GM11168 (cell line): ENCODE measurements at regions not wholly inside any gene's neighbourhood (a gene's known extent, or its start where the extent isn't known, plus 50 kb on each side); places are given as distances from the start of the nearest gene placed in this dataset.

ENCODE experiments used
- in situ Hi-C: fragments of 300-500 bp; cut with MboI; formaldehyde crosslinking; loops from one replicate; pipeline ENCODE4 v1.12.0; 2022; ENCODE audit warnings: low sequenced_read_pairs; ENCODE audit not compliant: unreplicated experiment

DNA sequence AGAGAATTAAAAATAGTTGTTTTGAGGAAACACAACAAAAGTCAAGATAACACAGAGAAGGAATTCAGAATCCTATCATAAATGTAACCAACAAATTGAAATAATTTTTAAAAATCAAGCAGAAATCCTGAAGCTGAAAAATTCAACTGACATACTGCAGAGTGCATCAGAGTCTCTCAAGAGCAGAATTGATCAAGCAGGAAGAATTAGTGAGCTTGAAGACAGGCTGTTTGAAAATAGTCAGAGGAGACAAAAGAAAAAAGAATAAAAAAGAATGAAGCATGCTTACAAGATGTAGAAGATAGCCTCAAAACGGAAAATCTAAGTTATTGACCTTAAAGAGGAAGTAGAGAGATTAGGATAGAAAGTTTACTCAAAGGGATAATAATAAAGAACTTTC lies 65.8 kb upstream of the PPP2R5C start:
- in situ Hi-C loops: no loop called here

DNA sequence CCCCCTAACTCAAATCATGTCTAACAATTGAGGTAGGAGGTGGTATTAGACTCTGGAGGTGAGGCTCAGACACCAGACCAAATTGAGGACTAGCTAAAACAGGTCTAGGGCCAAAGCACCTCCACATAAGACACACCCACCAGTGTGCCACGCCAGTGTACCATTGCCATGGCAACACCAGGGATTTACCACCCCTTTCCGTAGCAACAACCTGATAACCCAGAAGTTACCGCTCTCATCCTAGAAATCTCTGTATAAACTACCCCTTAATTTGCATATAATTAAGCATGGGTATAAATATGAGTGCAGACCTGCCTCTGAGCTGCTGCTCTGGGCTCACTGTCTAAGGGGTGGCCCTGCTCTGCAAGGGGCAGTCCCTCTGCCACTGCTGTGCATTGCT lies 57.4 kb upstream of the PPP2R5C start:
- in situ Hi-C loops: loop anchor here (25.0 kb wide), 1 partner anchor 583 kb away; no protein-coding TSS in a partner anchor

DNA sequence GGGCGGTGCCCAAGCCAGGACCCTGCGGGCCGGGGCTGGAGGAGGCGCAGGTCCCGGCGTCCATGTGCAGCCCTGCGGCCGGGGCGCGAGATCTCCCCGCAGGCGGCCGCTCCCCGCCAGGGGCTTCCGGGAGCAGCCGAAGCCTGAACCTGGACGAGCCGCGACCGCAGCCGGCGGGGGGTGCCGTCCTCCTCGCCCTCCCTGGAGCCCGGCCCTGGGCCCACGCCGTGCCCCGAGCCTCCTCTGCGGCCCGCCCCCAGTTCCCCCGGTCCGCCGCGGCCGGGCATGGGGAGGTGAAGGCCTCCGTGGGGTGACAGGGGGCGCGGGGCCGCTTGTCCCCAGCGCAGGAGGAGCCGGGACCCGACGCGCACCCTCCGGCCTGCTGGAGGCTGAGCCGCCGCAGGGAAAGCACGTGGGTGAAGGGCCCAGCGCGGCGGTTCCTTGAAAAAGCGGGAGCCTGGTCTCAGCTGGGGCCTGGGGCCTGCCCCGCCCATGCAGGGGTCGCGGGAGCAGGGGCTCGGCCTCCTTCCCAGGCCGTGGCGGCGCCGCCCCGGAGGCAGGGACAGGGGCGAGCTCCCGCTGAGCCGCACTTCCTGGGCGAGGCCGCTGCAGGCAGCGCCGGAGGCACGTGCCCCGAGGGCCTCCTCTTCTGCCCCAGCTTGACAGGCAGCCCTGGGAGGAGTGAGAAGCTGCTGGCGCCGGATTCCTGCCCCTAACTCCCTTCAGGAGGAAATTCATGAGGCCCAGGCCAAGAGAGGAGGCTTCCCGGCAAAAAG lies 55.6 kb upstream of the PPP2R5C start:
- in situ Hi-C loops: loop anchor here (25.0 kb wide), 1 partner anchor 581 kb away; no protein-coding TSS in a partner anchor

DNA sequence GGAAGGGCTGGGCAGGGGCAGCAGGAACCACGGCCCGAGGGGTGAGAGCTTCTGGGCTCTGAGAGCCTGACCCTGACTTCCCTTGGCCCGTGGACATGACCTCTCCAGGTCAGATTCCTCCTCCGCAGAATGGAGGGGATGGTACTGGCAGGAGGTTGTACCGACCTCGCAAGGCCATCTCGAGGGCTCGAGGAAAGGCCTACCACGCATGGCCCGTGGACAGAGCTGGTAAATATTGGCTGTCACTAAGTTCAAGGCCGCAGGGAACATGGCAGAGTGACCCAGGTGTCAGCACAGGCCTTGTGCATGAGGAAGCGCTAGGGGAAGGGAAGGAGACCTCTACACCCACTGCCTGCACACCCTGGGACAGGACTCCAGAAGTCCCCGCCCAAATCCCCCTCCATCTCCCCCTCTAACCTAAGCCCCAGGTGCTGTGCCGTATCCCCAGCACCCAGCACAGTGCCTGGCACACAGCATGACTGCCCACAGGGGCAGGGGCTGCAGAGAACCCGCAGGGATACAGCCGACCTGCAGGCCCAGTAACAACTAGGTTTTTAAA lies 54.9 kb upstream of the PPP2R5C start:
- in situ Hi-C loops: loop anchor here (25.0 kb wide), 1 partner anchor 581 kb away; no protein-coding TSS in a partner anchor

DNA sequence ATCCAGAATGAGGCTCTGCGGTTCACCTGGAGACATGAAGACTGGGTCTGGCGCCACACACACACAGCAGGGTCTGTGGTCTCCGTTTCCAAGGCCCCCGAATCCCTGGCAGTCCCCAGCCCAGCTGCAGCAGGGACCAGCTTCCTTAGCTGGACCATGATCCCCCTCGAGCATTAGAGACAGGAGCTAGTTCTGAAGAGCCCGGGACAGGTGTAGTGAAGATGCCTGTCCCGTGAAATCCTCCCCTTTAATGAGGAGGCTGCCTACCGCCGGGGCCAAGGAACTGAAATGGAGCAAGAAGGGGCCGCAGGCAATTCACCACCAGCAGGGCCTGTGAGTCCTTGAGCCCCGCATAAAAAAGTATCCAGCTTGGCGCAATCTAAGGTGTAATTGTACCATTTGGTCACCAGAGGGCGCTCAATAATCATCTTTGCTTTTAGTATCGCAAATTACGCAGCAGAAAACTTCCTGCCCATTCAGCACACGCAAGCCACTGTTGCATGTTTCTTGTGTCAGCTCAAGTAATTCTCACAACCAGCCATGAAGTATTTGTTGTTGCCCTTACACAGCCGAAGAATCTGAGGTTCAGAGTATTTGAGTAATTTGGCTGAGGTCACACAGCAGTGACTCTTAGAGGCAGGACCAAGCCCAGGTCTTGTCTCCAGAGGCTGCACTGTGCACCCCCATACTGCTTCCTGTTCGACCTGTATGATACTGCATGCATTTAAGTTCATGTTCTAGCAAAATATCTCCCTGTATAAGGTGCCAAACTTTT lies 54.3 kb upstream of the PPP2R5C start:
- in situ Hi-C loops: loop anchor here (25.0 kb wide), 1 partner anchor 580 kb away; no protein-coding TSS in a partner anchor

DNA sequence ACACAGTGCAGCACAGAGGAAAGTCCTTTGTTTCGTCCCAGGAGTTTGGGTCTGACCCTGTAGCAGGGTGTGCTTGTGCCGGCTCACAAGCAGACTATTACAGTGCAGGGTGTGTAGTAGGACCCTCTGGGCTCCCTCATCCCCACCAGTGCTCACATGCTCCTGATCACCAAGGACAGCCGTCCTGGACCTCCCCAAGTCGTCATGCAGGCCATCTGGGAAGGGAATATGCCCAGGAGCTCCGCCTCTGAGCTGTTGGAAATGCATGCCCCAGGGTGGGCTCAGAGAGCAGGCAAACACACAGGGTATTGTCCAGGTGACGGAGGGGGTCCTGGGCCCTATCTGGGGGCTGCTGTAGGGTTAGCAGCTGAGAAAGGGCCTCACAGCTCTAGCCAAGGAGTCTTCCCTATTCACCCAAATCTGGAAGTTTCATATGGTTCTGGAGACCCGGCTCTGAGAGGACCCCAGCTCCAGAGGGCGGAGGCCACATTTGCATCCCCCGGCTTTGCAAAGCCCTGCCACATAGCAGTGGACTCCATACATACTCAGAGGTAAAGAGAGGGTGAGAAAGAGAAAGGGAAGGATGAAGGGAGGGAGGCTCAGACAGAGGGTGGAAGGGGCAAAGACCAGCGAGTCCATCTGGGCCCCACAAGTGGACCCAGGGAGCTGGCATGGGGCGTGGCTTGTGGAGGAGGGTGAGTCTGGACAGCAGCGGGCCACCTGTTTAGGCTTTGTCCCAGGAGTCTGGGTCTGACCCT lies 53.5 kb upstream of the PPP2R5C start:
- in situ Hi-C loops: loop anchor here (25.0 kb wide), 1 partner anchor 579 kb away; no protein-coding TSS in a partner anchor

DNA sequence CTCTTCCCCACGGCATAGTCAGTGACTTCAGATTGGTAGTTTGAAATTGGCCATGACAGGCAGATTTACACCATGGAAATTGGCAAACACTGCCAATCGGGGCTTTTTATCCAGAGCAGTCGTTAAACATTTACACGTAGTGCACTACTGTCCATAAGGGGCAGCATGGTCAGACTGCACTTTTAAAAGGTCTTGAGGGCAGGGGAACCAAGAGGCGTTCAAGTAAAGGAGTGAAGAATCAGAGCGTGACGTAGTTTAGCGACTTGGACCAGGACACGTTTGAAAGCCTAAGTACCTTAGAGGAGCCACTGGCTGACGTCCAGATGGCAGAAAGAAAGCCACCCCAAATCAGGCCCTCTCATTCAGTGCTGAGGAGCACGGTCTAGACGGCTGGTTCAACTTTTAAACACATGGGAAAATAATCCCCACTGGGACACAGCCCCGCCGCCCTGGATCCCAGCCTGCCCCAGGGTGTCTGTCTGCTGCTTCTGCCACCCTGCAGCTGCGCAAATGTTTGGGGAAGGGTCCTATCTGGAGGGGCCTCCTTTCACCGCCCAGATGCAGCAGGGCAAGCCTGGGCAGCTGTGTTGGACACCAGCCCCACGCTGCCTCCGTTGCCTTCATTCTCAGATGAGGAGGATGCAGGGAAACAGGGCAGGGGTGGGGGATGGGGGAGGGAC lies 52.5 kb upstream of the PPP2R5C start:
- in situ Hi-C loops: loop anchor here (25.0 kb wide), 1 partner anchor 578 kb away; no protein-coding TSS in a partner anchor

DNA sequence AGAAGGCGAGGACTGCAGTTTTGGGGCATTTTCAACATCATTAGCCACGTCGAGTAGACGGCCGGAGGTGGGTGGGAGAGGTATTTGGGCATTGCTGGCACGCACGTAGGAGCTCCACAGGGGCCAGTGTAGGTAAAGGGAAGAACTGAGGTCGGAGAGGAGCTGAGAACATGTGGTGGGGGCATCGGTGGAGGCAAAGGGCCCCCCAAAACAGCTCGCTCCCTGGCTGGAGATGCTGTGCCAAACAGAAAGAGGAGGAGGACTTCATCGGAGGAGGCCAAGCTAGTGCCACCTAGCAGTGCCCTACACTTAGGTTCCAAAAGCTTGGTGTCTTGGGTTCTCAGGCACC lies 52.0 kb upstream of the PPP2R5C start:
- in situ Hi-C loops: loop anchor here (25.0 kb wide), 1 partner anchor 578 kb away; no protein-coding TSS in a partner anchor

DNA sequence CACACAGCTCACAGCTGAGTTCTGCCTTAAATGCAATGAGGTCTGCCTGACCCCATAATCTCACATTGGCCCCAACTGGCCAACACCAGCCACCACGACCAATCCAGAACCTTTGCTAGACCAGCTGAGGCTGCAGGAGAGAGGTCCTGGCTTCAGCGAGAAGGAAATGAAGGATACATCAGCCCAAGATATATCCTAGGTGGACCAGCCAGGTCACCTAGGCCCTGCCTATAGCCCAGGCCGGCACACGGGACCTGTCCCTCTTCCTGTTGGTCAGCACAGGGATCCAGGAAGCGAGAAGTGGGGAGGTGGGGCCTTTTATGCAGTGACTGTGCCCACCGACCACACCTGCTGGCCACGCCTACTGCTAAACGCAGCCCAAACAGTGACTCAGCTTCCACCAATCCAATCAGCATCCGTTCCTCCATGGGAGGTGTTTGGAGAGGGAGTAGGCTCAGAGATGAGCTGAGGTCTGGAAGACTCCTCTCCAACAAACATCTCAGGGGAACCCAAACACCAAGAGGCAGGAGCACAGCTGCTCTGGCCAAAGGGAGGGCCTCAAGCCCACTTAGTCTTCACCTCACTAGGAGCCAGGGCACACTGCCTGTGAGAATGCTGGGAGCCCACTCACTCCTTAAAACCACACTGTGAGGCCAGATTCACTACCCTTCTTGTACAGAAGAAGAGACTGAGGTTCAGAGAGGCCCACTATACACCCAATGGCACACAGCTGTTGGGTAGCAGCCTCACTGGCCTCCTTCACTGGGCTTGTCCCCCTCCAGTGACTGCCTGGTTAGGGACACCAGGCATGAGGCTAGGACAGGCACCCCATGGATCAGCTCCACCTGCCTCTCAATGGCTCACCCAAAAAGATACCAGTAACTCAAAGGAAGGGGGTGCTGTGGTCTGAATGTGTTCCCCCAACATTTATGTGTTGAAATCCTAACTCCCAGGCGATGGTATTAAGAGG lies 51.3 kb upstream of the PPP2R5C start:
- in situ Hi-C loops: loop anchor here (25.0 kb wide), 1 partner anchor 577 kb away; no protein-coding TSS in a partner anchor

DNA sequence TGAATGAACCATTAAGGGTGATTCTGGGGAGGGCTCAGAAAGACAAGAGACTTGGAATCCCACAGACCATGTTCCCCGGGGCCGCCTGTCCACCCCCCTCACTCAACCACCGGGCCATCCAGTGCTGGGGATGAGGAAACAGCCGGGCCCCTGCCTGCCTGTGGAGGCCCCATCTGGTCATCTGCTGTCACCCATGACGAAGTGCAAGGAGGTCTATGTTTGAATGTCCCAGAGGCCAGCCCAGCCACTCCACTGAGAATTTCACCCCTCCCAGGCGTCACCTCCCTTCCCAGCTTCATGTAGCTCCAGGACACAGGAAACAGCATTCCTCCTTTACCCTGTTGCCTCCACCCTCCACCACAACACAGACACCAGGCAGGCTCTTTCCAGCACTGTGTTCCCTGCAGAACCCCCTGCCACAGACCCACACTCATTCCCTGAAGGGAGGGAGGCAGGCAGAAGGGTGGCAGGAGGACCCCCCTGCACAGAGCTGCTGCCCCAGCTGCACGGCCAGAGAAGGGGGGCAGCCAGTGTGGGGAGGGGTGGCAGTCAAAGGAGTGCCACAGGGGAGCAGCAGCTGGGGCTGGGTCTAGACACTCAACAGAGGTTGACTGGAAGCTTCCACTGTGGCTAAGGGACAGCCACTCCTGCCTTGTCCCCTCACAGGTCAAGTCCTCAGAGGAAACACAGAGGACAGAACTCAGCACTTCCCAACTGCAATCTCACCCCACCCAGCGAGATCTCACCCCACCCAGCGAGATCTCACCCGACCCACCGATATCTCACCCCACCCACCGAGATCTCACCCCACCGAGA lies 50.3 kb upstream of the PPP2R5C start:
- in situ Hi-C loops: loop anchor here (25.0 kb wide), 1 partner anchor 576 kb away; no protein-coding TSS in a partner anchor
